HepG2 (cell line): ENCODE measurements at regions not wholly inside any gene's neighbourhood (a gene's known extent, or its start where the extent isn't known, plus 50 kb on each side); places are given as distances from the start of the nearest gene placed in this dataset.

ENCODE experiments used
- ATAC-seq: fragments of 200-7000 bp; cut with Tn5 transposase; 3 replicates; pipeline ENCODE4 v1.9.1; 2020; ENCODE audit warnings: mild to moderate bottlenecking, moderate library complexity
- BruUV-seq: library from RNA; stranded (reverse); fragments of 400-500 nt; replicated peaks from 2 replicates; lab custom pipeline; 2021; lab: Mats Ljungman, UMichigan
- CTCF ChIA-PET: fragments of 300-600 bp; formaldehyde crosslinking; extraction: SDS; loops from one replicate; lab custom pipeline; 2021; ENCODE audit warnings: low total read pairs, inconsistent platforms, low intra/inter-chr PET ratio; lab: Yijun Ruan, JAX
- POLR2A ChIA-PET: fragments of 350-600 bp; sonication (Branson Sonifier 250); formaldehyde crosslinking; loops from one replicate; lab custom pipeline; 2020; ENCODE audit warnings: antibody characterized with exemption, inconsistent platforms; lab: Yijun Ruan, JAX
- DNase-seq: peaks from one replicate; pipeline ENCODE4 v3.0.0-alpha.2; 2015; ENCODE audit warnings: low spot score
- FAIRE-seq: peaks from 3 replicates; lab custom pipeline; 2011; peaks lifted over from hg19 to GRCh38; lab: Jason Lieb, UNC
- H2AFZ ChIP-seq: one replicate; pipeline ENCODE4 v1.6.1; 2011; ENCODE audit warnings: low read length, inconsistent platforms
- H3K27ac ChIP-seq: fragments of 300-600 bp; 3 replicates; pipeline ENCODE4 v1.8.0; 2011; ENCODE audit warnings: mixed run types, mild to moderate bottlenecking, mixed read lengths, low read length, inconsistent platforms; ENCODE audit not compliant: insufficient read depth; ENCODE audit errors: extremely low read length
- H3K27me3 ChIP-seq, 2 experiments: fragments of 200-600 bp in 1 of 2; 2 replicates in 1 of 2; 3 replicates in 1 of 2; pipeline versions ENCODE4 v1.6.0 to v1.8.0; 2011; ENCODE audit warnings: low read length in 2 of 2, mild to moderate bottlenecking in 2 of 2, moderate library complexity in 2 of 2, inconsistent platforms in 1 of 2; ENCODE audit not compliant: insufficient read depth in 2 of 2, control insufficient read depth in 1 of 2
- H3K36me3 ChIP-seq, 2 experiments: fragments of 200-600 bp in 1 of 2; replicated peaks in 1 of 2; 2 replicates in 1 of 2; 3 replicates in 1 of 2; pipeline versions ENCODE4 v1.5.1 to v1.8.0; 2011; ENCODE audit warnings: low read length in 2 of 2, inconsistent platforms in 1 of 2; ENCODE audit not compliant: insufficient read depth in 2 of 2, control insufficient read depth in 1 of 2
- H3K4me1 ChIP-seq: 2 replicates; pipeline ENCODE4 v1.5.1; 2012; ENCODE audit warnings: low read length, inconsistent platforms; ENCODE audit not compliant: insufficient read depth
- H3K4me2 ChIP-seq: 2 replicates; pipeline ENCODE4 v1.6.0; 2011; ENCODE audit warnings: low read depth, low read length, inconsistent platforms
- H3K4me3 ChIP-seq, 3 experiments: fragments of 200-600 bp in 1 of 3; sonication (generic), shearing (Covaris generic) in 1 of 3; replicated peaks in 1 of 3; 2 replicates each; pipeline ENCODE4 v1.5.1; 2011 to 2016; ENCODE audit warnings: low read length in 3 of 3, inconsistent platforms in 2 of 3, low read depth in 2 of 3, mild to moderate bottlenecking in 2 of 3, control low read depth in 1 of 3, mixed read lengths in 1 of 3; ENCODE audit not compliant: insufficient read depth in 1 of 3
- H3K79me2 ChIP-seq: one replicate; pipeline ENCODE4 v1.6.1; 2011; ENCODE audit warnings: low read length, inconsistent platforms; ENCODE audit not compliant: insufficient read depth
- H3K9ac ChIP-seq: 2 replicates; pipeline ENCODE4 v1.6.0; 2011; ENCODE audit warnings: mild to moderate bottlenecking, low read depth, low read length, inconsistent platforms; ENCODE audit not compliant: insufficient read depth
- H3K9me3 ChIP-seq: 2 replicates; pipeline ENCODE4 v1.5.1; 2012; ENCODE audit warnings: mild to moderate bottlenecking, low read length
- H4K20me1 ChIP-seq: 2 replicates; pipeline ENCODE4 v1.6.0; 2011; ENCODE audit warnings: inconsistent platforms, mild to moderate bottlenecking, low read length, moderate library complexity; ENCODE audit not compliant: insufficient read depth
- PAXIP1 ChIP-seq: sonication (generic); formaldehyde crosslinking; conservative IDR thresholded peaks from 2 replicates; pipeline ENCODE4 v1.4.0; 2020; ENCODE audit warnings: mild to moderate bottlenecking, missing genetic modification reagents, moderate library complexity
- SMAD3 ChIP-seq: sonication (generic); formaldehyde crosslinking; IDR thresholded peaks from 2 replicates; pipeline ENCODE4 v1.4.0; 2020; ENCODE audit warnings: missing genetic modification reagents
- TAF15 ChIP-seq: fragments of 200-400 bp; formaldehyde crosslinking; IDR thresholded peaks from one replicate; pipeline ENCODE4 v1.6.1; 2018; ENCODE audit warnings: mild to moderate bottlenecking, low read depth, low read length; ENCODE audit not compliant: poor library complexity, severe bottlenecking
- ZBTB8A ChIP-seq: sonication (generic); formaldehyde crosslinking; IDR thresholded peaks from 2 replicates; pipeline ENCODE4 v1.4.0; 2020; ENCODE audit warnings: mild to moderate bottlenecking, low read depth, missing genetic modification reagents, borderline replicate concordance
- ZNF484 ChIP-seq: sonication (generic); formaldehyde crosslinking; IDR thresholded peaks from 2 replicates; pipeline ENCODE4 v1.5.1; 2020; ENCODE audit warnings: mild to moderate bottlenecking, low read depth, missing genetic modification reagents, borderline replicate concordance
- ZNF670 ChIP-seq: sonication (generic); formaldehyde crosslinking; IDR thresholded peaks from 2 replicates; pipeline ENCODE4 v1.8.0; 2022; ENCODE audit warnings: mild to moderate bottlenecking, missing genetic modification reagents, borderline replicate concordance
- ZNF788 ChIP-seq: sonication (generic); formaldehyde crosslinking; IDR thresholded peaks from 2 replicates; pipeline ENCODE4 v1.5.0; 2020; ENCODE audit warnings: mild to moderate bottlenecking, missing genetic modification reagents, borderline replicate concordance
- WGBS: methylation state at CpG from one replicate; pipeline ENCODE4 v1.1.6; 2017; ENCODE audit warnings: low lambda C conversion rate; 5-methylcytosine and 5-hydroxymethylcytosine counted together
- in situ Hi-C: cut with HindIII; loops from 2 replicates; pipeline ENCODE4 v1.10.0; 2017; ENCODE audit warnings: low pct_unique_long_range_greater_than_20kb; ENCODE audit not compliant: extremely low pct_ligation_motif_present
- intact Hi-C: fragments of 100-400 bp; cut with micrococcal nuclease; formaldehyde crosslinking; loops from one replicate; pipeline ENCODE4 v1.10.0; 2022; ENCODE audit not compliant: unreplicated experiment
- TF ChIP-seq, protein P1 (sequence below): sonication (generic); formaldehyde crosslinking; IDR thresholded peaks from 2 replicates; pipeline ENCODE4 v1.4.0; 2020; ENCODE audit warnings: missing genetic modification reagents, borderline replicate concordance

- CTCF ChIA-PET, result no interaction called here
- in situ Hi-C loops, result no loop called here
- no peak for DNase-seq
- H3K4me2 ChIP-seq, result no peak overlapping the region
- POLR2A ChIA-PET, result no interaction called here
- WGBS, result 13% methylated on average over 4 of the region's 4 CpGs
- no peaks in the 10 kb centered on the region for H3K36me3 ChIP-seq
- H3K27ac ChIP-seq, result no peak overlapping the region
- FAIRE-seq, result no peak
- H3K27me3 ChIP-seq, result no peaks in the 10 kb centered on the region
- no peak overlapping the region for H3K4me3 ChIP-seq
- H4K20me1 ChIP-seq, result no peaks in the 10 kb centered on the region
- no peak for TF ChIP-seq ZNF484 (CRISPR knock-in tag)
- TF ChIP-seq TAF15, result no peak
- TF ChIP-seq ZBTB8A (CRISPR knock-in tag), result no peak
- no peak for TF ChIP-seq SMAD3 (CRISPR knock-in tag)
- TF ChIP-seq ZNF670 (CRISPR knock-in tag), result no peak
- no peak for TF ChIP-seq ZNF788 (CRISPR knock-in tag)
- TF ChIP-seq, protein P1, sequence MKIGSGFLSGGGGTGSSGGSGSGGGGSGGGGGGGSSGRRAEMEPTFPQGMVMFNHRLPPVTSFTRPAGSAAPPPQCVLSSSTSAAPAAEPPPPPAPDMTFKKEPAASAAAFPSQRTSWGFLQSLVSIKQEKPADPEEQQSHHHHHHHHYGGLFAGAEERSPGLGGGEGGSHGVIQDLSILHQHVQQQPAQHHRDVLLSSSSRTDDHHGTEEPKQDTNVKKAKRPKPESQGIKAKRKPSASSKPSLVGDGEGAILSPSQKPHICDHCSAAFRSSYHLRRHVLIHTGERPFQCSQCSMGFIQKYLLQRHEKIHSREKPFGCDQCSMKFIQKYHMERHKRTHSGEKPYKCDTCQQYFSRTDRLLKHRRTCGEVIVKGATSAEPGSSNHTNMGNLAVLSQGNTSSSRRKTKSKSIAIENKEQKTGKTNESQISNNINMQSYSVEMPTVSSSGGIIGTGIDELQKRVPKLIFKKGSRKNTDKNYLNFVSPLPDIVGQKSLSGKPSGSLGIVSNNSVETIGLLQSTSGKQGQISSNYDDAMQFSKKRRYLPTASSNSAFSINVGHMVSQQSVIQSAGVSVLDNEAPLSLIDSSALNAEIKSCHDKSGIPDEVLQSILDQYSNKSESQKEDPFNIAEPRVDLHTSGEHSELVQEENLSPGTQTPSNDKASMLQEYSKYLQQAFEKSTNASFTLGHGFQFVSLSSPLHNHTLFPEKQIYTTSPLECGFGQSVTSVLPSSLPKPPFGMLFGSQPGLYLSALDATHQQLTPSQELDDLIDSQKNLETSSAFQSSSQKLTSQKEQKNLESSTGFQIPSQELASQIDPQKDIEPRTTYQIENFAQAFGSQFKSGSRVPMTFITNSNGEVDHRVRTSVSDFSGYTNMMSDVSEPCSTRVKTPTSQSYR (CRISPR knock-in tag), result no peak
- TF ChIP-seq PAXIP1, result no peak
- H3K79me2 ChIP-seq, result no peaks in the 10 kb centered on the region
- H2AFZ ChIP-seq, result no peak overlapping the region
- BruUV-seq, result no TSS peak
- no peak for ATAC-seq
- no peaks in the 10 kb centered on the region for H3K9me3 ChIP-seq
- H3K4me1 ChIP-seq, result peaks cover 42% of the 10 kb centered on the region
- intact Hi-C loops, result no loop called here
- H3K9ac ChIP-seq, result no peak overlapping the region
Measured at GRCh38 chr3:72680766-72681165, 167.5 kb downstream of the SHQ1 start.
